Muscle layer of duodenum (tissue), 2 donors: ENCODE measurements at regions not wholly inside any gene's neighbourhood (a gene's known extent, or its start where the extent isn't known, plus 50 kb on each side); places are given as distances from the start of the nearest gene placed in this dataset.
"Not testable (repeated sequence)": the region's sequence is repeated elsewhere in the genome, so short reads cannot be mapped to it uniquely, and the experiment has no call there.

ENCODE experiments used
- H3K27ac ChIP-seq: one replicate; pipeline ENCODE4 v1.7.0; 2013; ENCODE audit warnings: mild to moderate bottlenecking, low read length
- H3K27me3 ChIP-seq: one replicate; pipeline ENCODE4 v1.7.0; 2013; ENCODE audit warnings: low read depth, mild to moderate bottlenecking, control low read depth, low read length
- H3K36me3 ChIP-seq, 2 donors: one replicate each; pipeline ENCODE4 v1.7.0; 2013; ENCODE audit warnings: low read length in 2 of 2, control low read depth in 1 of 2, mild to moderate bottlenecking in 1 of 2; ENCODE audit not compliant: insufficient read depth in 2 of 2, control insufficient read depth in 1 of 2
- H3K4me1 ChIP-seq, 2 donors: one replicate each; pipeline ENCODE4 v1.7.0; 2013; ENCODE audit warnings: low read length in 2 of 2, mild to moderate bottlenecking in 2 of 2, control low read depth in 1 of 2, moderate library complexity in 1 of 2; ENCODE audit not compliant: insufficient read depth in 2 of 2, control insufficient read depth in 1 of 2
- H3K4me3 ChIP-seq, 2 donors: one replicate each; pipeline ENCODE4 v1.7.0; 2013; ENCODE audit warnings: low read length in 2 of 2, low read depth in 1 of 2, mild to moderate bottlenecking in 1 of 2
- H3K9me3 ChIP-seq, 2 donors: one replicate each; pipeline ENCODE4 v1.7.0; 2013; ENCODE audit warnings: low read length in 2 of 2, control low read depth in 1 of 2, mild to moderate bottlenecking in 1 of 2; ENCODE audit not compliant: control insufficient read depth in 1 of 2
- donor health status: healthy.

DNA sequence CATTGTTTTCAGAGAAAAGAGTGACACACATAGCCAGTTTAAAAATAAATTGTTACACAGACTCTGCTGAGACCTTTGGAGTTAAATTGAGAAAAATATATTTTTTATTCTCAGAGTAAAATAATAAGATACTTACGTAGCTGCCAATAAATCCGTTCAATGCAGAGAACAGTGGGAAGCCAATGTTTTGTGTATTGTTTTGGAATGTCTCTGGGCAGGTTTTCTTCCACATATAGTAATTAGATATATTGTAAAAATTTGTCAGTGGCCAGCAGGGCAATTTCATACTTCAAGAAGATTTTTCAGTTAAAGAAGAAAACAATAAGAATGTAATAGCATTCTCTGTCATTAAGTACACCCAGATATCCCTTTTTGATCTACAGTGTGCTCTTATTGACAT lies 999.5 kb upstream of the INTU start:
- Histone ChIP-seq H3K4me1 (no peaks in the 10 kb centered on the region), H3K36me3 (no peaks in the 10 kb centered on the region), H3K27ac (no peak overlapping the region), H3K9me3 (no peaks in the 10 kb centered on the region), H3K27me3 (no peaks in the 10 kb centered on the region), H3K4me3 (no peak overlapping the region)

- no peaks in the 10 kb centered on the region for H3K9me3 ChIP-seq
- H3K4me3 ChIP-seq, result no peak overlapping the region
- H3K4me1 ChIP-seq, result no peaks in the 10 kb centered on the region
- H3K36me3 ChIP-seq, result no peaks in the 10 kb centered on the region
- H3K27me3 ChIP-seq, result no peaks in the 10 kb centered on the region
- no peak overlapping the region for H3K27ac ChIP-seq
These were observed 995.1 kb upstream of the INTU start for GRCh38 chr4:126637706-126638105.

DNA sequence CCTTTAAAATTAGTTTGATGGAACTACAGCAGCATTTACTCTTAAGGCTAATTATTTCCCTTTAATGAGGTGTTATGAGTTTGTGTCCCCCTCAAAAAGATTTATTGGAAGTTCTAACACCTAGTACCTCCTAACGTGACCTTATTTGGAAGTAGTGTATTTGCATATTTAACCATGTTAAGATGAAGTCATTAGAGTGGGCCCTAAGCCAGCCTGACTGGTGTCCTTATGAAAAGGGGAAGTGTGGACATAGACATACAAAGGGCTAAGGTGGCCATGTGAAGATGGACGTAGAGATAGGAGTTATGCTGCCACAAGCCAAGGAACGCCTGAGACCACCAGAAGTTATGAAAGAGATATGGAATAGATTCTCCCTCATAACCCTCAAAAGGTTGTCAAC lies 985.4 kb upstream of the INTU start:
- Histone ChIP-seq H3K9me3 (peaks cover 0 to 3% of the 10 kb centered on the region in 2 donors), H3K36me3 (no peaks in the 10 kb centered on the region), H3K27me3 (no peaks in the 10 kb centered on the region), H3K27ac (no peak overlapping the region), H3K4me3 (no peak overlapping the region), H3K4me1 (no peaks in the 10 kb centered on the region)

- Histone ChIP-seq H3K4me1 (no peaks in the 10 kb centered on the region), H3K36me3 (no peaks in the 10 kb centered on the region), H3K27ac (no peak overlapping the region), H3K4me3 (no peak overlapping the region), H3K9me3 (peaks cover 0 to 3% of the 10 kb centered on the region in 2 donors), H3K27me3 (no peaks in the 10 kb centered on the region)
These were observed 984.9 kb upstream of the INTU start for GRCh38 chr4:126647756-126648397.

DNA sequence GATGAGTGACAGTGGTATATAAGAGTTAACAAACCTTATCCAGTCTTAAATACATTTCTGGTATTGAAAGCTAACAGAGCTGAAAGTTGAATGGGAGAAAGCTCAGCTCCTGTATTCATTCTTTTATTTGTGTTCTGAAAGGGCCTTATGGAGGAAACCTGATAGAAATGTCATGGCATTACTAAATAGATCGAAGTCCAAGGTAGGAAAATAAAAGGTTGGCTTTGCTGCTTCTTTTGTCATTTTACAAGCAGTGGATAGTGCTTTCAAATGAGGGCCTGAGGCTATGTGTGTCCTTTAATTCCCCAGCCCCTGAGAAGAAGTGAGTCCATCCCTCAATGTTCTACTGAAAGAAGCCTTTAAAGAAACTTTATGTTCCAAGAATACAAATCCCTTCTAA lies 974.3 kb upstream of the INTU start:
- no peak overlapping the region for H3K27ac ChIP-seq
- H3K36me3 ChIP-seq, result no peaks in the 10 kb centered on the region
- no peaks in the 10 kb centered on the region for H3K9me3 ChIP-seq
- no peaks in the 10 kb centered on the region for H3K27me3 ChIP-seq
- no peak overlapping the region for H3K4me3 ChIP-seq
- no peaks in the 10 kb centered on the region for H3K4me1 ChIP-seq

DNA sequence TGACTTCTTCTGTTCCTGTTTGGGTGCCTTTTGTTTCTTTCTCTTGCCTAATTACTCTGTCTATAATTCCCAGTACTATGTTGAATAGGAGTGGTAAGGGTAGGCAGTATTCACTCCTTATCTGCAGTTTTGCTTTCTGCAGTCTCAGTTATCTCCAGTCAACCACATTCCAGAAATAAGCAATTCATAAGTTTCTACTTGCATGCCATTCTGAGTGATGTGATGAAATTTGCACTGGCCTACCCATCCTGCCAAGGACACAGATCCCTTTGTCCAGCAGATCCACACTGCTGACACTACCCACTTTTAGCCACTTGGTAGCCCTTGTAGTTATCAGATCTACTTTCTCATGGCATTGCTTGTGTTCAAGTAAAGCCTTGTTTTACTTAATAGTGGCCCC lies 971.6 kb upstream of the INTU start:
- Histone ChIP-seq H3K4me1 (no peaks in the 10 kb centered on the region), H3K27me3 (no peaks in the 10 kb centered on the region), H3K4me3 (no peak overlapping the region), H3K9me3 (peaks cover 0 to 5% of the 10 kb centered on the region in 2 donors), H3K27ac (no peak overlapping the region), H3K36me3 (no peaks in the 10 kb centered on the region)

- Histone ChIP-seq H3K4me1 (no peaks in the 10 kb centered on the region), H3K9me3 (peaks cover 0 to 5% of the 10 kb centered on the region in 2 donors), H3K27ac (no peak overlapping the region), H3K27me3 (no peaks in the 10 kb centered on the region), H3K36me3 (no peaks in the 10 kb centered on the region), H3K4me3 (no peak overlapping the region)
These were observed 967.9 kb upstream of the INTU start for GRCh38 chr4:126664839-126665238.

GRCh38 chr4:126670038-126670437 lies 962.7 kb upstream of the INTU start:
- not testable (repeated sequence) for H3K9me3 ChIP-seq, H3K4me1 ChIP-seq, H3K4me3 ChIP-seq, H3K36me3 ChIP-seq, H3K27me3 ChIP-seq, H3K27ac ChIP-seq

DNA sequence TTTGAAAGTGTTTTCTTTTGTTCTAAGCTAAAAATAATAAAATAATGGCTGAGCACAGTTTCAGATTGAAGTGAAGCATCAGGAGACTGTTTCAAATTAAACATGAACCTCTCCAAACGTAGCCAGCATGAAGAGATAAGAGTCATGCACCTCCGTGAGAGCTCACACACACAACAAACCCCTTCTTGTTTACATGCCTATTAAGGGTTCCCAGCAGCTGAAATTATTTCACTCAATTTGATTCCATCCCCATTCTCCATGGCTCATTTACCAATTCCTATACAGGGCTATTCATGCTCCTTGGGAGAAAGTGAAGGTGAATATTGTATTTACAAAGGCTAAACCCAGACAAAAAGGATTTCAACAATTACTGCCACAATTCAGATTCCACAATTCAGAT lies 954.1 kb upstream of the INTU start:
- Histone ChIP-seq H3K27ac (no peak overlapping the region), H3K9me3 (no peaks in the 10 kb centered on the region), H3K4me1 (no peaks in the 10 kb centered on the region), H3K36me3 (no peaks in the 10 kb centered on the region), H3K27me3 (no peaks in the 10 kb centered on the region), H3K4me3 (no peak overlapping the region)

DNA sequence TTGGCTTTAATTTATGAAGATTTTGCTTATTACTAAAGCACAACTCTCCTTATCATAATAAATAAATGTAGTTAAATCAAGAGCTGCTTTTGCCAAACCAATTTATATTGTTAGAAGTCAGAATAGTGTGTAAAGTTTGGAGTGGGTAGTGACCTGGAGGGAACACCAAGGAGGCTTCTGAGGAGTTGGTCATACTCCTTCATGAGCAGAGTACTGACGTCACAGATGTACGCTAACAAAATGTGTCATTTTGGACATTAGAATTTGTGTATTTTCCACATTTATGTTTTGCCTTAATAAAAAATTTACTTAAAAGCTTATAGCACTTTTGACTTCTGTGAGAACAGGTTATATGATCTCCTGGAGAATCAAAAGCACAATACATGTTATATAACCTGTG lies 953.5 kb upstream of the INTU start:
- Histone ChIP-seq H3K4me1 (no peaks in the 10 kb centered on the region), H3K4me3 (no peak overlapping the region), H3K27me3 (no peaks in the 10 kb centered on the region), H3K36me3 (no peaks in the 10 kb centered on the region), H3K9me3 (no peaks in the 10 kb centered on the region), H3K27ac (no peak overlapping the region)

GRCh38 chr4:126682250-126682649 lies 950.5 kb upstream of the INTU start:
- Histone ChIP-seq H3K9me3 (no peaks in the 10 kb centered on the region), H3K27me3 (no peaks in the 10 kb centered on the region), H3K4me1 (no peaks in the 10 kb centered on the region), H3K27ac (no peak overlapping the region), H3K4me3 (no peak overlapping the region), H3K36me3 (no peaks in the 10 kb centered on the region)

- no peaks in the 10 kb centered on the region for H3K9me3 ChIP-seq
- H3K27ac ChIP-seq, result no peak overlapping the region
- H3K4me1 ChIP-seq, result no peaks in the 10 kb centered on the region
- no peaks in the 10 kb centered on the region for H3K36me3 ChIP-seq
- no peak overlapping the region for H3K4me3 ChIP-seq
- H3K27me3 ChIP-seq, result no peaks in the 10 kb centered on the region
These were observed 946.3 kb upstream of the INTU start for GRCh38 chr4:126686491-126686890.
